ENCODE measurements at regions not wholly inside any gene's neighbourhood (a gene's known extent, or its start where the extent isn't known, plus 50 kb on each side); places are given as distances from the start of the nearest gene placed in this dataset.

DNA sequence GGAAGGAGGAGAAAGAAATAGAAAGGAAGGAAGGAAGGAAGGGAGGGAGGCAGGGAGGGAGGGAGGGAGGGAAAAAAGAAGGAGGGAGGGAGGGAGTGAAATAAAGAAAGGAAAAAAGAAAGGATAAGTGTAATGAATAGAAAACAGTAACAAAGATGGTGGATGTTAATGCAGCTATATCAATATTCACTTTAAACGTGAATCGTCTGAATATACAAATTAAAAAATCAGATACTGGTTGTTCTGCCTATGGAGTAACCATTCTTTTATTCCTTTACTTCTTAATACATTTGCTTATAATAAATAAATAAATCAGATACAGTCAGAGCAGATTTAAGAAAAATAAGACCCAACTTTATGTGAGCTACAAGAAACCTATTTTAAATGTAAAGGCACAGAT, 1520.4 kb downstream of the TBC1D22A start:
- H3K4me3 Mint-ChIP-seq: no peak overlapping the region
- TF ChIP-seq, protein P1, sequence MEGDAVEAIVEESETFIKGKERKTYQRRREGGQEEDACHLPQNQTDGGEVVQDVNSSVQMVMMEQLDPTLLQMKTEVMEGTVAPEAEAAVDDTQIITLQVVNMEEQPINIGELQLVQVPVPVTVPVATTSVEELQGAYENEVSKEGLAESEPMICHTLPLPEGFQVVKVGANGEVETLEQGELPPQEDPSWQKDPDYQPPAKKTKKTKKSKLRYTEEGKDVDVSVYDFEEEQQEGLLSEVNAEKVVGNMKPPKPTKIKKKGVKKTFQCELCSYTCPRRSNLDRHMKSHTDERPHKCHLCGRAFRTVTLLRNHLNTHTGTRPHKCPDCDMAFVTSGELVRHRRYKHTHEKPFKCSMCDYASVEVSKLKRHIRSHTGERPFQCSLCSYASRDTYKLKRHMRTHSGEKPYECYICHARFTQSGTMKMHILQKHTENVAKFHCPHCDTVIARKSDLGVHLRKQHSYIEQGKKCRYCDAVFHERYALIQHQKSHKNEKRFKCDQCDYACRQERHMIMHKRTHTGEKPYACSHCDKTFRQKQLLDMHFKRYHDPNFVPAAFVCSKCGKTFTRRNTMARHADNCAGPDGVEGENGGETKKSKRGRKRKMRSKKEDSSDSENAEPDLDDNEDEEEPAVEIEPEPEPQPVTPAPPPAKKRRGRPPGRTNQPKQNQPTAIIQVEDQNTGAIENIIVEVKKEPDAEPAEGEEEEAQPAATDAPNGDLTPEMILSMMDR (conservative IDR thresholded peaks at IDR 0.05): no peak
- DNase-seq (ENCODE audit: low read depth, low spot score): no peak

DNA sequence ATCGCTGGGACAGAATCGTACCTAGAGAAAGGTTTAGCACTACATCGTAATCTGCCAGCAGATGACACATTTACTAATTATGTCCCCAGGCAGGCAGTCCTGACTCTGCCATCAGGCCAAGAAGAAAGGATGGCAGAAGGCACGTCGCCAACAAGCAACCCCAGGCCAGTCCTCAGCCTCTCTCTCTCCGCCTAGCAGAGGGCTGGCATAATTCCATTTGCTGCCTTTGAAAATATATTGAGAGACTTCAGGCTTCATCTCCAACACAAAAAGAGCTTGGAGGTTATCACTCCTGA, 1517.0 kb downstream of the TBC1D22A start:
- no peak for DNase-seq (ENCODE audit: low read depth, low spot score)
- TF ChIP-seq, protein P1 (conservative IDR thresholded peaks at IDR 0.05): no peak
- Mint-ChIP-seq H3K27ac (ENCODE audit: unreplicated experiment) (no peak overlapping the region), H3K9me3 (peaks cover 11% of the 10 kb centered on the region), H3K4me1 (peaks cover 7% of the 10 kb centered on the region), H3K36me3 (ENCODE audit: low read depth) (peaks cover 5% of the 10 kb centered on the region), H3K27me3 (ENCODE audit: low read depth) (peaks cover 31% of the 10 kb centered on the region), H3K4me3 (no peak overlapping the region)

More for the DNA sequence above, 1520.4 kb downstream of the TBC1D22A start:
- Mint-ChIP-seq H3K36me3 (ENCODE audit: low read depth) (peaks cover 5% of the 10 kb centered on the region), H3K9me3 (peaks cover 11% of the 10 kb centered on the region), H3K27ac (ENCODE audit: unreplicated experiment) (no peak overlapping the region), H3K27me3 (ENCODE audit: low read depth) (peaks cover 40% of the 10 kb centered on the region), H3K4me1 (peaks cover 7% of the 10 kb centered on the region)

DNA sequence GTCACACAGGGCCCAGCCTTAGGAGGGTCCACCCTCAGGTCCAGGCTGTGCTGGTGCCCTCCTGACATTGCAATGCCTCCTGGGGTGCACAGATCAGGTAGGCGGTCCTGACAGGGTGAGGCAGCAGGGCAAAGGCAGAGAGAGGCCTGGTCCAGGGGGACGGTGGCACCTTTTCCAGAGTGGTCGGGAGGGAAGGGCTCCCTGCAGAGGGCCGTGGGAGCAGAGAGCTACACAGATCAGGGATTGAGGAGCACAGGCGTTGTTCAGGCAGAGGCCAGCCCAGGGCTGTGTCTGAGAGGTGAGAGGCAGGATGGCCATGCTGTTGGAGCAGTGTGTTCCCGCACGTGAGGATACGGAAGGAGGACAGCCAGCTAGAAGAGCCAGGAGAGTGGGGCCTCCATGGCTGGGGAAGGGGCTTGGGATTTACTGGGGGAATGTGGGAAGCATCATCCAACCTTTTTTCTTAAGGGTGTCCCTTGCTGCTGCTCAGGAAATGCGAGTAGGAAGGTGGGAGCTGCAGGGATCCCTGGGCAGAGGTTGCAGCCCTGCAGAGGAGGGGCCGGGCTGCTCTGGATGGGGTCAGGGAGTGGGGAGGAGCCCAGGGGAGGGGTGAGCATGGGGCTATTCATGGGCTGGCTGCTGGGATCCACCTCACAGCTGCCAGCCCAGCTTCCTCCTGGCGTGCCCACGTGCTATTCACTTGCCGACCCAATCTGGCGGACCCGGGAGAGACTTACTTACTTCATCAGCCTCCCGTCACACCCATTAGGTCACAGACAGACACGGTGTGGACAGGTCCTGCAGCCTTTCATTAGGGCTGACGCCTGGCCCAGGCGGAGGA, 1516.4 kb downstream of the TBC1D22A start:
- H3K9me3 Mint-ChIP-seq: peaks cover 14% of the 10 kb centered on the region
- H3K4me1 Mint-ChIP-seq: peaks cover 7% of the 10 kb centered on the region
- H3K4me3 Mint-ChIP-seq: no peak overlapping the region
- peaks cover 29% of the 10 kb centered on the region for H3K27me3 Mint-ChIP-seq (ENCODE audit: low read depth)
- no peak for DNase-seq (ENCODE audit: low read depth, low spot score)
- H3K27ac Mint-ChIP-seq (ENCODE audit: unreplicated experiment): no peak overlapping the region
- peaks cover 5% of the 10 kb centered on the region for H3K36me3 Mint-ChIP-seq (ENCODE audit: low read depth)
- TF ChIP-seq, protein P1 (conservative IDR thresholded peaks at IDR 0.05): no peak

DNA sequence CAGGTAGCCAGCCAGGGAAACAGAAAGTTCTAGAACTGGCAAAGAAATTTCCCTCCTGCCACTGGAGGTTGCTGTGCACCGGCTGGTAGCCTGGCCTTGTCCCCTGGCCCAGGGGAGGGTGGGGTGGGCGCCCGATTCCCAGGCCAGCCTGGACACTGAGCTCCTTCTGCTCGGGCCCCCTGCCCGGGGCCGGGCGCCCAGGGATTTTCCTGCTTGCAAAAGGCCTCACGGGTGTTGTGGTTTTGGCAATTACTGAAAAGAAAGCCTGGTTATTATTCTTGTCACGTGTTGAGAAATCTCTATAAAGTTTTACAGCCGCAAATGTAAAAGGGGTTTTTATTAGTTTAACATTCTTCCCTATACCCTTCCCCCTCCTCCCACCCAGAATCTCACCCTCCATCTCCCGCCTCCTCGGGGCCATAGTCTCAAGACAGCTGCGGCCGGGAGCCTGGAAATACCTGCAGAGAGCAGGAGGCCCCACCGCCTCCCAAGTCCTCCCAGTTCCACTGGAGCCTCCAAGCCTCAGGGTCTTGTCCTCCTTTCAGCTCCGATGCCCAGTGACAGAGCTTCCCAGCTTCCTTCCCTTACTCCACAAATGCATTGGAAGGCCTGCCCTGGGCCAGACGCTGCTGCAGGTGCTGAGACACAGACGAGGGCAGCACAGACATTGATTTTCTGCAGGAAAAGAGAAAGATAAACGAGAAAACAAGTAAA, 1515.6 kb downstream of the TBC1D22A start:
- Mint-ChIP-seq H3K9me3 (peaks cover 11% of the 10 kb centered on the region), H3K4me3 (no peak overlapping the region), H3K4me1 (peaks cover 7% of the 10 kb centered on the region), H3K27ac (ENCODE audit: unreplicated experiment) (no peak overlapping the region), H3K36me3 (ENCODE audit: low read depth) (peaks cover 5% of the 10 kb centered on the region), H3K27me3 (ENCODE audit: low read depth) (peaks cover 23% of the 10 kb centered on the region)
- TF ChIP-seq, protein P1 (conservative IDR thresholded peaks at IDR 0.05): no peak
- no peak for DNase-seq (ENCODE audit: low read depth, low spot score)

DNA sequence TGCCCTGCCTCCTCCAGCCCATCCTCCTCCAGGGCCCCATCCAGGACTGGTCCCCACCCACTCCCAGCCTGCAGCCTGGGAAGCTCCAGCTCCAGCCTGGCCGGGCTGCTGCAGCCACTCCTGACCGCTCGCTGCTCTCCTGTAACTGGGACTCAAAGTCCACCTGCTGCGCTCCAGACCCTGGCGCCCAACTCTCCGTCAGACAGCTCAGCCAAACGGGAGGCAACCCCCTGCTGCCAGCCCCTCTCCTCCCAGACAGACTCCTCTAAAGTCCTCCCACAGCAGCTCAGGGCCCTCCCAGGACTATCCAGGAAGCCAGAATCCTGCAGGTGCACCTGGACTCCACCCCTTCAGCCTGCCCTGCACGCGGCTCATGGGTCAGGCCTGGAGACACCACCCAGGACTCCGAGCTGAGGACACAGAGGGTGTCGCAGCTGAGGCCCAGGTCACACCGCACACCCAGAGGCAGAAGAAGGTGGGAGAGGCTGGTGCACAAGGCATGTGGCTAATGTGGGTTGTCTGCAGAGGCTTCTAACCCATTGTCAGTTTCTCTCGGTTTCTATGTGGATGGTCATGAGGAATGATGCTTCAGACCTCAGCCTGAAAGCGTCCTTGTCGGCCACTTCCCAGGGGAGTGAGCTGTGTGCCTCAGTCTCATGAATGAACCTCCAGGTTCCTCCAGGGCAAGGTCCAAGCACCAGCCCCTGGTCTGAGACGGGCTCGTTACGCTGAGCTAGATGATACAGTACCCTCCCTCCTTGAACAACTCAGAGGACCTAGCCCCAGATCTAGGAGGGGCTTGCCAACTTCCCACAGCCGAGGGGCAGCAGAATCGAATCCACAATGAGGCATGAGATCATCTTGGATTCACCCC, 1514.8 kb downstream of the TBC1D22A start:
- H3K4me3 Mint-ChIP-seq: no peak overlapping the region
- TF ChIP-seq, protein P1 (conservative IDR thresholded peaks at IDR 0.05): no peak
- H3K27ac Mint-ChIP-seq (ENCODE audit: unreplicated experiment): no peak overlapping the region
- H3K4me1 Mint-ChIP-seq: peaks cover 14% of the 10 kb centered on the region
- peaks cover 5% of the 10 kb centered on the region for H3K36me3 Mint-ChIP-seq (ENCODE audit: low read depth)
- peaks cover 14% of the 10 kb centered on the region for H3K9me3 Mint-ChIP-seq
- DNase-seq (ENCODE audit: low read depth, low spot score): no peak
- peaks cover 25% of the 10 kb centered on the region for H3K27me3 Mint-ChIP-seq (ENCODE audit: low read depth)

Measured in neural crest cell (in vitro differentiated cells).